GM18519 (cell line): ENCODE measurements at regions not wholly inside any gene's neighbourhood (a gene's known extent, or its start where the extent isn't known, plus 50 kb on each side); places are given as distances from the start of the nearest gene placed in this dataset.

ENCODE experiments used
- ATAC-seq: cut with Tn5 transposase; IDR thresholded peaks from one replicate; pipeline ENCODE4 v1.9.1; 2021; ENCODE audit warnings: mild to moderate bottlenecking, moderate library complexity; ENCODE audit not compliant: unreplicated experiment, low FRiP score

- ATAC-seq, result no peak
Observed at GRCh38 chr3:76842216-76842615, 197.7 kb upstream of the ROBO2 start.

- ATAC-seq, result no peak
Observed at GRCh38 chr3:76855451-76855850, 184.4 kb upstream of the ROBO2 start.

GRCh38 chr3:76859596-76859995, 180.3 kb upstream of the ROBO2 start:
- ATAC-seq, result no peak

GRCh38 chr3:76864355-76864754, 175.5 kb upstream of the ROBO2 start:
- no peak for ATAC-seq

- no peak for ATAC-seq
Observed at GRCh38 chr3:76866729-76867408, 173.0 kb upstream of the ROBO2 start.

- no peak for ATAC-seq
Observed at GRCh38 chr3:76869726-76870384, 170.0 kb upstream of the ROBO2 start.

GRCh38 chr3:76871655-76872054, 168.2 kb upstream of the ROBO2 start:
- ATAC-seq, result no peak

GRCh38 chr3:76872999-76873398, 166.9 kb upstream of the ROBO2 start:
- no peak for ATAC-seq

GRCh38 chr3:76873532-76874242, 166.2 kb upstream of the ROBO2 start:
- no peak for ATAC-seq

- no peak for ATAC-seq
Observed at GRCh38 chr3:76879959-76880358, 159.9 kb upstream of the ROBO2 start.

- ATAC-seq, result no peak
Observed at GRCh38 chr3:76886761-76887500, 153.0 kb upstream of the ROBO2 start.

- no peak for ATAC-seq
Observed at GRCh38 chr3:76888856-76889255, 151.0 kb upstream of the ROBO2 start.

GRCh38 chr3:76889911-76890310, 150.0 kb upstream of the ROBO2 start:
- ATAC-seq, result no peak

GRCh38 chr3:76897076-76897475, 142.8 kb upstream of the ROBO2 start:
- no peak for ATAC-seq

- no peak for ATAC-seq
Observed at GRCh38 chr3:76900596-76900995, 139.3 kb upstream of the ROBO2 start.

GRCh38 chr3:76908156-76908555, 131.7 kb upstream of the ROBO2 start:
- ATAC-seq, result no peak

GRCh38 chr3:76912841-76913383, 127.0 kb upstream of the ROBO2 start:
- ATAC-seq, result no peak

GRCh38 chr3:76917436-76917835, 122.5 kb upstream of the ROBO2 start:
- no peak for ATAC-seq

GRCh38 chr3:76920511-76920910, 119.4 kb upstream of the ROBO2 start:
- ATAC-seq, result no peak

- ATAC-seq, result no peak
Observed at GRCh38 chr3:76923485-76923884, 116.4 kb upstream of the ROBO2 start.

GRCh38 chr3:76930712-76931111, 109.2 kb upstream of the ROBO2 start:
- no peak for ATAC-seq
